ENCODE measurements at regions not wholly inside any gene's neighbourhood (a gene's known extent, or its start where the extent isn't known, plus 50 kb on each side); places are given as distances from the start of the nearest gene placed in this dataset.

DNA sequence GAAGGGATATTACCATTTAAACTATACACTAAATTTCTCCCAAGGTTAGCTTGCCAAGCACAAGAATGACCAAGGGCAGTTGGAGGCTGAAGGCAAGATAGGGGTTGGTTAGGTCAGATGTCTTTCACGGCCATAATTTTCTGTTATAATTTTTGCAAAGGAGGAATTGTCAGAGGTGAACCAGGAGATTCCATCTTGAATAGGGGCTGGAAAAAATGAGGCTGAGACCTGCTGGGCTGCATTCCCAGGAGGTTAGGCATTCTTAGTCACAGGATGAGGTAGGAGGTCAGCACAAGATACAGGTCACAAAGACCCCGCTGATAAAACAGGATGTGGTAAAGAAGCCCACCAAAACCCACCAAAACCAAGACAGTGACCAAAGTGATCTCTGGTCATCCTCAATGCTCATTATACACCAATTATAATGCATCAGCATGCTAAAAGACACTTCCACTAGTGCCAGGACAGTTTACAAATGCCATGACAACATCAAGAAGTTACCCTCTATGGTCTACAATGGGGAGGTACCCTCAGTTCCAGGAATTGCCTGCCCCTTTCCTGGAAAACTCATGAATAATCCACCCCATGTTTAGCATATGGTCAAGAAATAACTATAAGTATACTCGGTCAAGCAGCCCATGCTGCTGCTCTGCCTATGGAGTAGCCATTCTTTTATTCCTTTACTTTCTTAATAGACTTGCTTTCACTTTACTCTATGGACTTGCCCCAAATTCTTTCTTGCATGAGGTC, 371.8 kb upstream of the SULF2 start:
- TF ChIP-seq, protein P1, sequence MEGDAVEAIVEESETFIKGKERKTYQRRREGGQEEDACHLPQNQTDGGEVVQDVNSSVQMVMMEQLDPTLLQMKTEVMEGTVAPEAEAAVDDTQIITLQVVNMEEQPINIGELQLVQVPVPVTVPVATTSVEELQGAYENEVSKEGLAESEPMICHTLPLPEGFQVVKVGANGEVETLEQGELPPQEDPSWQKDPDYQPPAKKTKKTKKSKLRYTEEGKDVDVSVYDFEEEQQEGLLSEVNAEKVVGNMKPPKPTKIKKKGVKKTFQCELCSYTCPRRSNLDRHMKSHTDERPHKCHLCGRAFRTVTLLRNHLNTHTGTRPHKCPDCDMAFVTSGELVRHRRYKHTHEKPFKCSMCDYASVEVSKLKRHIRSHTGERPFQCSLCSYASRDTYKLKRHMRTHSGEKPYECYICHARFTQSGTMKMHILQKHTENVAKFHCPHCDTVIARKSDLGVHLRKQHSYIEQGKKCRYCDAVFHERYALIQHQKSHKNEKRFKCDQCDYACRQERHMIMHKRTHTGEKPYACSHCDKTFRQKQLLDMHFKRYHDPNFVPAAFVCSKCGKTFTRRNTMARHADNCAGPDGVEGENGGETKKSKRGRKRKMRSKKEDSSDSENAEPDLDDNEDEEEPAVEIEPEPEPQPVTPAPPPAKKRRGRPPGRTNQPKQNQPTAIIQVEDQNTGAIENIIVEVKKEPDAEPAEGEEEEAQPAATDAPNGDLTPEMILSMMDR (IDR thresholded peaks at IDR 0.05), result no peak
- TF ChIP-seq POLR2A (IDR thresholded peaks at IDR 0.05), result no peak
